A549 (cell line): ENCODE measurements at regions not wholly inside any gene's neighbourhood (a gene's known extent, or its start where the extent isn't known, plus 50 kb on each side); places are given as distances from the start of the nearest gene placed in this dataset.

ENCODE experiments used
- BHLHE40 ChIP-seq: IDR thresholded peaks from 2 replicates; pipeline ENCODE4 v1.6.1; 2012; ENCODE audit warnings: low read depth, low read length, inconsistent platforms
- CBX2 ChIP-seq: fragments of 200-600 bp; sonication (generic); IDR thresholded peaks from 2 replicates; pipeline ENCODE4 v1.6.1; 2016; ENCODE audit warnings: low read depth, mild to moderate bottlenecking, borderline replicate concordance
- CTCF ChIP-seq: fragments of >200 bp; sonication (Bioruptor Twin); formaldehyde crosslinking; IDR thresholded peaks from 3 replicates; pipeline ENCODE4 v1.5.1; 2016
- EP300 ChIP-seq, 2 experiments: fragments of >200 bp; sonication (Bioruptor Twin); formaldehyde crosslinking; IDR thresholded peaks; 2 replicates in 1 of 2; 3 replicates in 1 of 2; pipeline ENCODE4 v1.6.1; 2016 to 2017
- HDAC2 ChIP-seq: fragments of 200-600 bp; sonication (generic); IDR thresholded peaks from 2 replicates; pipeline ENCODE4 v1.6.1; 2016
- MAFK ChIP-seq: fragments of 450-650 bp; IDR thresholded peaks from 2 replicates; pipeline ENCODE4 v1.6.1; 2014; ENCODE audit not compliant: partially characterized antibody
- MAX ChIP-seq: IDR thresholded peaks from 2 replicates; pipeline ENCODE4 v1.6.1; 2012
- MYC ChIP-seq: IDR thresholded peaks from 2 replicates; pipeline ENCODE4 v1.6.1; 2012; ENCODE audit warnings: mild to moderate bottlenecking, inconsistent platforms, low read length, improper control_type of control experiment, borderline replicate concordance
- PBX3 ChIP-seq: IDR thresholded peaks from 2 replicates; pipeline ENCODE4 v1.6.1; 2012
- PHF8 ChIP-seq: fragments of 200-600 bp; sonication (generic); IDR thresholded peaks from 2 replicates; pipeline ENCODE4 v1.6.1; 2016; ENCODE audit warnings: low read depth, mild to moderate bottlenecking, antibody characterized with exemption, moderate library complexity, borderline replicate concordance
- POLR2A ChIP-seq: IDR thresholded peaks from 2 replicates; pipeline ENCODE4 v1.6.1; 2012; ENCODE audit warnings: mild to moderate bottlenecking, low read length
- RAD21 ChIP-seq, 2 experiments: fragments of >200 bp in 1 of 2; sonication (Bioruptor Twin) in 1 of 2; formaldehyde crosslinking in 1 of 2; IDR thresholded peaks in 1 of 2; conservative IDR thresholded peaks in 1 of 2; 2 replicates in 1 of 2; 3 replicates in 1 of 2; pipeline ENCODE4 v1.6.1; 2012 to 2018; ENCODE audit warnings: inconsistent platforms in 1 of 2
- SREBF2 ChIP-seq: fragments of 450-650 bp; IDR thresholded peaks from 2 replicates; pipeline ENCODE4 v1.6.1; 2014; ENCODE audit warnings: mild to moderate bottlenecking, moderate library complexity

- TF ChIP-seq SREBF2 (no peak), CTCF (no peak), POLR2A (no peak), EP300 (IDR thresholded peaks at IDR 0.05) (no peak), MYC (no peak), HDAC2 (no peak), MAX (no peak), BHLHE40 (no peak), CBX2 (no peak), PHF8 (no peak), MAFK (no peak), RAD21 (conservative IDR thresholded peaks at IDR 0.05 in 1 of 2, IDR thresholded peaks at IDR 0.05 in 1 of 2) (no peak), PBX3 (no peak)
Observed at GRCh38 chr7:42614636-42615035, 297.2 kb downstream of the C7orf25 start.
